Nephron (organoid): ENCODE measurements at regions not wholly inside any gene's neighbourhood (a gene's known extent, or its start where the extent isn't known, plus 50 kb on each side); places are given as distances from the start of the nearest gene placed in this dataset.

Experiments
- H3K27ac Mint-ChIP-seq, 3 experiments: 2 replicates each; pipeline ENCODE4 v1.8.0; 2020; ENCODE audit warnings: mixed read lengths in 3 of 3, mild to moderate bottlenecking in 2 of 3, moderate library complexity in 1 of 3
- H3K27me3 Mint-ChIP-seq: 2 replicates; pipeline ENCODE4 v1.8.0; 2021; ENCODE audit warnings: low read depth, mild to moderate bottlenecking, moderate library complexity, mixed read lengths
- H3K36me3 Mint-ChIP-seq: 2 replicates; pipeline ENCODE4 v1.8.0; 2020; ENCODE audit warnings: low read depth, mixed read lengths
- H3K4me1 Mint-ChIP-seq: 2 replicates; pipeline ENCODE4 v1.8.0; 2020; ENCODE audit warnings: mixed read lengths
- H3K4me3 Mint-ChIP-seq, 3 experiments: 2 replicates each; pipeline ENCODE4 v1.8.0; 2020; ENCODE audit warnings: mild to moderate bottlenecking in 3 of 3, mixed read lengths in 3 of 3, moderate library complexity in 2 of 3
- H3K9me3 Mint-ChIP-seq: 2 replicates; pipeline ENCODE4 v1.8.0; 2020; ENCODE audit warnings: mixed read lengths
- CTCF ChIP-seq, 3 experiments: fragments of 200-600 bp; sonication (generic); IDR thresholded peaks; one replicate each; pipeline ENCODE4 v1.5.0; 2021; ENCODE audit warnings: antibody characterized with exemption in 3 of 3; ENCODE audit not compliant: unreplicated experiment in 3 of 3

- H3K4me1 Mint-ChIP-seq = no peaks in the 10 kb centered on the region
- H3K27ac Mint-ChIP-seq = no peak overlapping the region
- peak; percentile 64 to 83 (median 74) for TF ChIP-seq CTCF (IDR thresholded peaks at IDR 0.05; ENCODE audit: unreplicated experiment in 3 of 3)
- no peaks in the 10 kb centered on the region for H3K36me3 Mint-ChIP-seq
- no peak overlapping the region for H3K4me3 Mint-ChIP-seq
- H3K9me3 Mint-ChIP-seq = no peaks in the 10 kb centered on the region
- no peaks in the 10 kb centered on the region for H3K27me3 Mint-ChIP-seq
Observed at GRCh38 chr4:131091896-131092295, 1995.9 kb downstream of the C4orf33 start.

GRCh38 chr4:131093303-131093702 lies 1997.4 kb downstream of the C4orf33 start:
- H3K4me3 Mint-ChIP-seq = no peak overlapping the region

GRCh38 chr4:131098976-131099375 lies 2003.0 kb downstream of the C4orf33 start:
- no peak overlapping the region for H3K27ac Mint-ChIP-seq
- H3K4me1 Mint-ChIP-seq = no peaks in the 10 kb centered on the region
- H3K27me3 Mint-ChIP-seq = no peaks in the 10 kb centered on the region
- no peak overlapping the region for H3K4me3 Mint-ChIP-seq
- H3K36me3 Mint-ChIP-seq = no peaks in the 10 kb centered on the region
- no peak for TF ChIP-seq CTCF (IDR thresholded peaks at IDR 0.05; ENCODE audit: unreplicated experiment in 3 of 3)
- no peaks in the 10 kb centered on the region for H3K9me3 Mint-ChIP-seq

More at GRCh38 chr4:131093303-131093702, 1997.4 kb downstream of the C4orf33 start:
- no peak for TF ChIP-seq CTCF (IDR thresholded peaks at IDR 0.05; ENCODE audit: unreplicated experiment in 3 of 3)
- Mint-ChIP-seq H3K9me3 (no peaks in the 10 kb centered on the region), H3K4me1 (no peaks in the 10 kb centered on the region), H3K27ac (no peak overlapping the region), H3K27me3 (no peaks in the 10 kb centered on the region), H3K36me3 (no peaks in the 10 kb centered on the region)

GRCh38 chr4:131113273-131113672 lies 2017.3 kb downstream of the C4orf33 start:
- Mint-ChIP-seq H3K4me1 (no peaks in the 10 kb centered on the region), H3K36me3 (no peaks in the 10 kb centered on the region), H3K4me3 (no peak overlapping the region), H3K27ac (no peak overlapping the region), H3K27me3 (no peaks in the 10 kb centered on the region), H3K9me3 (no peaks in the 10 kb centered on the region)
- TF ChIP-seq CTCF (IDR thresholded peaks at IDR 0.05; ENCODE audit: unreplicated experiment in 3 of 3) = no peak

GRCh38 chr4:131113704-131114103 lies 2017.8 kb downstream of the C4orf33 start:
- H3K4me1 Mint-ChIP-seq = no peaks in the 10 kb centered on the region
- no peak overlapping the region for H3K27ac Mint-ChIP-seq
- H3K36me3 Mint-ChIP-seq = no peaks in the 10 kb centered on the region
- no peaks in the 10 kb centered on the region for H3K9me3 Mint-ChIP-seq
- no peaks in the 10 kb centered on the region for H3K27me3 Mint-ChIP-seq
- no peak overlapping the region for H3K4me3 Mint-ChIP-seq
- TF ChIP-seq CTCF (IDR thresholded peaks at IDR 0.05; ENCODE audit: unreplicated experiment in 3 of 3) = no peak

- H3K4me3 Mint-ChIP-seq = no peak overlapping the region
- no peak for TF ChIP-seq CTCF (IDR thresholded peaks at IDR 0.05; ENCODE audit: unreplicated experiment in 3 of 3)
- no peaks in the 10 kb centered on the region for H3K4me1 Mint-ChIP-seq
- H3K36me3 Mint-ChIP-seq = no peaks in the 10 kb centered on the region
- H3K27ac Mint-ChIP-seq = no peak overlapping the region
- H3K27me3 Mint-ChIP-seq = no peaks in the 10 kb centered on the region
- no peaks in the 10 kb centered on the region for H3K9me3 Mint-ChIP-seq
Observed at GRCh38 chr4:131119661-131120060, 2023.7 kb downstream of the C4orf33 start.
